CD4-positive, alpha-beta T cell (primary cell): ENCODE measurements at regions not wholly inside any gene's neighbourhood (a gene's known extent, or its start where the extent isn't known, plus 50 kb on each side); places are given as distances from the start of the nearest gene placed in this dataset.

Experiments
- ATAC-seq: fragments of 200-7000 bp; cut with Tn5 transposase; one replicate; pipeline ENCODE4 v1.10.0; 2022; ENCODE audit warnings: mild to moderate bottlenecking; ENCODE audit not compliant: poor library complexity
- CTCF ChIA-PET: fragments of 350-600 bp; sonication (Branson Sonifier 250); formaldehyde crosslinking; loops from one replicate; lab custom pipeline; 2021; ENCODE audit warnings: antibody characterized with exemption, inconsistent platforms; lab: Charles Lee
- POLR2A ChIA-PET: fragments of 350-600 bp; sonication (Branson Sonifier 250); formaldehyde crosslinking; loops from one replicate; lab custom pipeline; 2021; ENCODE audit warnings: antibody characterized with exemption, inconsistent platforms; lab: Charles Lee
- DNase-seq, 14 experiments: peaks; one replicate each; pipeline ENCODE4 v3.0.0-alpha.2; 2013 to 2020; ENCODE audit warnings: mixed read lengths in 2 of 14
- H3K27ac ChIP-seq, 2 donors: one replicate each; pipeline versions ENCODE4 v1.5.1 to v1.7.0; 2013; ENCODE audit warnings: low read length in 2 of 2, low read depth in 1 of 2, mild to moderate bottlenecking in 1 of 2
- H3K27me3 ChIP-seq, 2 experiments: 1 replicate in 1 of 2; 2 replicates in 1 of 2; pipeline versions ENCODE4 v1.6.1 to v1.7.0; 2013; ENCODE audit warnings: low read length in 2 of 2, control low read depth in 1 of 2, mild to moderate bottlenecking in 1 of 2, moderate library complexity in 1 of 2; ENCODE audit not compliant: insufficient read depth in 2 of 2, control insufficient read depth in 1 of 2
- H3K36me3 ChIP-seq: one replicate; pipeline ENCODE4 v1.6.1; 2013; ENCODE audit warnings: low read length, control low read depth; ENCODE audit not compliant: insufficient read depth
- H3K4me1 ChIP-seq: one replicate; pipeline ENCODE4 v1.6.1; 2013; ENCODE audit warnings: low read length, control low read depth; ENCODE audit not compliant: insufficient read depth
- H3K4me3 ChIP-seq: one replicate; pipeline ENCODE4 v1.5.1; 2013; ENCODE audit warnings: mild to moderate bottlenecking, low read length, moderate library complexity
- H3K9me3 ChIP-seq, 2 experiments: 1 replicate in 1 of 2; 2 replicates in 1 of 2; pipeline versions ENCODE4 v1.6.1 to v1.7.0; 2013; ENCODE audit warnings: low read length in 2 of 2, mild to moderate bottlenecking in 2 of 2, control low read depth in 1 of 2, moderate library complexity in 1 of 2; ENCODE audit not compliant: control insufficient read depth in 1 of 2, insufficient read depth in 1 of 2
- H3K27ac Mint-ChIP-seq: one replicate; pipeline ENCODE4 v1.8.0; 2020; ENCODE audit warnings: mixed read lengths
- H3K27me3 Mint-ChIP-seq: one replicate; pipeline ENCODE4 v1.8.0; 2021; ENCODE audit warnings: mixed read lengths
- H3K36me3 Mint-ChIP-seq: one replicate; pipeline ENCODE4 v1.8.0; 2021; ENCODE audit warnings: low read depth, mixed read lengths
- H3K4me1 Mint-ChIP-seq: one replicate; pipeline ENCODE4 v1.8.0; 2021; ENCODE audit warnings: low read depth, mixed read lengths
- H3K4me3 Mint-ChIP-seq: one replicate; pipeline ENCODE4 v1.8.0; 2020; ENCODE audit warnings: mild to moderate bottlenecking, mixed read lengths
- H3K9me3 Mint-ChIP-seq: one replicate; pipeline ENCODE4 v1.8.0; 2020; ENCODE audit warnings: mixed read lengths
- CTCF ChIP-seq: fragments of 200-600 bp; IDR thresholded peaks from one replicate; pipeline ENCODE4 v1.8.0; 2022; ENCODE audit warnings: antibody characterized with exemption, mild to moderate bottlenecking
- intact Hi-C, 2 experiments: fragments of 100-400 bp; cut with DNase I in 1 of 2; cut with micrococcal nuclease in 1 of 2; formaldehyde crosslinking; loops; one replicate each; pipeline versions ENCODE4 v1.15.1 to v1.9.0; 2023 to 2025; cut with DNase I, micrococcal nuclease

GRCh38 chr7:24054236-24054635 is 229.8 kb upstream of the NPY start:
- Mint-ChIP-seq H3K9me3 (no peaks in the 10 kb centered on the region), H3K27me3 (peaks cover 35% of the 10 kb centered on the region), H3K4me3 (no peak overlapping the region), H3K27ac (no peak overlapping the region), H3K36me3 (no peaks in the 10 kb centered on the region), H3K4me1 (no peaks in the 10 kb centered on the region)
- no peak overlapping the region for H3K27ac ChIP-seq
- no peak overlapping the region for H3K4me3 ChIP-seq
- ChIA-PET CTCF (no interaction called here), POLR2A (no interaction called here)
- no peaks in the 10 kb centered on the region for H3K36me3 ChIP-seq
- no peaks in the 10 kb centered on the region for H3K4me1 ChIP-seq
- H3K9me3 ChIP-seq: peaks cover 0 to 1% of the 10 kb centered on the region in 2 experiments
- DNase-seq: no peak
- TF ChIP-seq CTCF: no peak
- intact Hi-C loops: loop anchor here in 1 of 2 experiments (10.0 kb wide), 1 partner anchor 499 kb away; no protein-coding TSS in a partner anchor
- H3K27me3 ChIP-seq: peaks cover 3 to 4% of the 10 kb centered on the region in 2 experiments
- no peak for ATAC-seq

- Mint-ChIP-seq H3K4me3 (no peak overlapping the region), H3K4me1 (no peaks in the 10 kb centered on the region), H3K27ac (no peak overlapping the region), H3K36me3 (no peaks in the 10 kb centered on the region), H3K9me3 (no peaks in the 10 kb centered on the region), H3K27me3 (peaks cover 32% of the 10 kb centered on the region)
- no peaks in the 10 kb centered on the region for H3K36me3 ChIP-seq
- ChIA-PET POLR2A (no interaction called here), CTCF (no interaction called here)
- no peak for TF ChIP-seq CTCF
- intact Hi-C loops: loop anchor here in 1 of 2 experiments (10.0 kb wide), 1 partner anchor 502 kb away; no protein-coding TSS in a partner anchor
- H3K4me3 ChIP-seq: no peak overlapping the region
- no peaks in the 10 kb centered on the region for H3K4me1 ChIP-seq
- peaks cover 4% of the 10 kb centered on the region in 2 experiments for H3K27me3 ChIP-seq
- DNase-seq (no peak), ATAC-seq (no peak)
- no peak overlapping the region for H3K27ac ChIP-seq
- peaks cover 0 to 8% of the 10 kb centered on the region in 2 experiments for H3K9me3 ChIP-seq
These were observed 226.7 kb upstream of the NPY start for GRCh38 chr7:24057243-24057642.

- Histone ChIP-seq H3K36me3 (no peaks in the 10 kb centered on the region), H3K27ac (no peak overlapping the region), H3K9me3 (peaks cover 0 to 8% of the 10 kb centered on the region in 2 experiments), H3K4me3 (no peak overlapping the region), H3K27me3 (peaks cover 4% of the 10 kb centered on the region in 2 experiments), H3K4me1 (no peaks in the 10 kb centered on the region)
- intact Hi-C loops: loop anchor here in 1 of 2 experiments (10.0 kb wide), 1 partner anchor 504 kb away; no protein-coding TSS in a partner anchor
- DNase-seq (no peak), ATAC-seq (no peak)
- Mint-ChIP-seq H3K27ac (no peak overlapping the region), H3K4me3 (no peak overlapping the region), H3K27me3 (peaks cover 22% of the 10 kb centered on the region), H3K4me1 (no peaks in the 10 kb centered on the region), H3K9me3 (no peaks in the 10 kb centered on the region), H3K36me3 (no peaks in the 10 kb centered on the region)
- CTCF ChIA-PET: no interaction called here
- TF ChIP-seq CTCF: no peak
- POLR2A ChIA-PET: no interaction called here
These were observed 225.0 kb upstream of the NPY start for GRCh38 chr7:24058953-24059352.
